ENCODE measurements at regions not wholly inside any gene's neighbourhood (a gene's known extent, or its start where the extent isn't known, plus 50 kb on each side); places are given as distances from the start of the nearest gene placed in this dataset.
"Not testable (repeated sequence)": the region's sequence is repeated elsewhere in the genome, so short reads cannot be mapped to it uniquely, and the experiment has no call there.

DNA sequence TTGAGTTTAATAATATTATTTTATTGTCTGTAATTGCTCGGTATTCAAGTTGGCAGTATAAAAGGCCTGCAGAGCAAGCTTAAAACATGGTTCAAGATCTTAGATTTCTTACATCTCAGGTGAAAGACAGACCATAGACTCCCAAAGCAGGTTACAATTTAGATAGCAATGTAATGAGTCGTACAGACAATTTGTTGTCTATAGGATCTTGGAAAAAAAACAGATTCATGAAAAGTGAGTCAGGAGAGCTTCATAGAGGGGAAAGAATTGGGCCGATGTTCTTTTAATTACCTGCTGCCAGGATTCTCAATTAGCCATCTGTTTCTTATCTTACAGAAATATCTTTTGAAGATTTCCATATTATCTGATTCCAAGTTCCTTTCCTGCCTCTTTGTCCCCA lies 111.5 kb upstream of the IKBKE start:
- H3K36me3 ChIP-seq (replicated peaks in 1 of 2; ENCODE audit: control insufficient read depth in 1 of 2, insufficient read depth in 2 of 2, low read length in 2 of 2); H3K27ac ChIP-seq (ENCODE audit: extremely low read length, insufficient read depth, low read length); intact Hi-C loops (cut with micrococcal nuclease; ENCODE audit: unreplicated experiment); H3K79me2 ChIP-seq (ENCODE audit: insufficient read depth, low read length); H3K4me2 ChIP-seq (ENCODE audit: low read depth, low read length); BruUV-seq (replicated peaks); H2AFZ ChIP-seq (ENCODE audit: low read length); H3K9me3 ChIP-seq (ENCODE audit: low read length); H3K4me3 ChIP-seq (replicated peaks in 1 of 3; ENCODE audit: insufficient read depth in 1 of 3, low read depth in 2 of 3, low read length in 3 of 3); DNase-seq (ENCODE audit: low spot score); ATAC-seq; H3K27me3 ChIP-seq (ENCODE audit: control insufficient read depth in 1 of 2, insufficient read depth in 2 of 2, low read length in 2 of 2); CTCF ChIA-PET (ENCODE audit: low intra/inter-chr PET ratio, low total read pairs); POLR2A ChIA-PET; H3K9ac ChIP-seq (ENCODE audit: insufficient read depth, low read depth, low read length); in situ Hi-C loops (cut with HindIII; ENCODE audit: extremely low pct_ligation_motif_present, low pct_unique_long_range_greater_than_20kb); H3K4me1 ChIP-seq (ENCODE audit: insufficient read depth, low read length); H4K20me1 ChIP-seq (ENCODE audit: insufficient read depth, low read length); FAIRE-seq: not testable (repeated sequence)
- WGBS (ENCODE audit: low lambda C conversion rate) = 92% methylated on average over 2 of the region's 3 CpGs

- DNase-seq (ENCODE audit: low spot score); intact Hi-C loops (cut with micrococcal nuclease; ENCODE audit: unreplicated experiment); H3K27ac ChIP-seq (ENCODE audit: extremely low read length, insufficient read depth, low read length); ATAC-seq; CTCF ChIA-PET (ENCODE audit: low intra/inter-chr PET ratio, low total read pairs); H3K27me3 ChIP-seq (ENCODE audit: control insufficient read depth in 1 of 2, insufficient read depth in 2 of 2, low read length in 2 of 2); H3K79me2 ChIP-seq (ENCODE audit: insufficient read depth, low read length); in situ Hi-C loops (cut with HindIII; ENCODE audit: extremely low pct_ligation_motif_present, low pct_unique_long_range_greater_than_20kb); H3K4me2 ChIP-seq (ENCODE audit: low read depth, low read length); POLR2A ChIA-PET; FAIRE-seq; BruUV-seq (replicated peaks); H3K9me3 ChIP-seq (ENCODE audit: low read length); H4K20me1 ChIP-seq (ENCODE audit: insufficient read depth, low read length); H3K36me3 ChIP-seq (replicated peaks in 1 of 2; ENCODE audit: control insufficient read depth in 1 of 2, insufficient read depth in 2 of 2, low read length in 2 of 2); H3K4me1 ChIP-seq (ENCODE audit: insufficient read depth, low read length); H3K4me3 ChIP-seq (replicated peaks in 1 of 3; ENCODE audit: insufficient read depth in 1 of 3, low read depth in 2 of 3, low read length in 3 of 3); H3K9ac ChIP-seq (ENCODE audit: insufficient read depth, low read depth, low read length); H2AFZ ChIP-seq (ENCODE audit: low read length): not testable (repeated sequence)
Measured at GRCh38 chr1:206359377-206359776, 110.9 kb upstream of the IKBKE start.

DNA sequence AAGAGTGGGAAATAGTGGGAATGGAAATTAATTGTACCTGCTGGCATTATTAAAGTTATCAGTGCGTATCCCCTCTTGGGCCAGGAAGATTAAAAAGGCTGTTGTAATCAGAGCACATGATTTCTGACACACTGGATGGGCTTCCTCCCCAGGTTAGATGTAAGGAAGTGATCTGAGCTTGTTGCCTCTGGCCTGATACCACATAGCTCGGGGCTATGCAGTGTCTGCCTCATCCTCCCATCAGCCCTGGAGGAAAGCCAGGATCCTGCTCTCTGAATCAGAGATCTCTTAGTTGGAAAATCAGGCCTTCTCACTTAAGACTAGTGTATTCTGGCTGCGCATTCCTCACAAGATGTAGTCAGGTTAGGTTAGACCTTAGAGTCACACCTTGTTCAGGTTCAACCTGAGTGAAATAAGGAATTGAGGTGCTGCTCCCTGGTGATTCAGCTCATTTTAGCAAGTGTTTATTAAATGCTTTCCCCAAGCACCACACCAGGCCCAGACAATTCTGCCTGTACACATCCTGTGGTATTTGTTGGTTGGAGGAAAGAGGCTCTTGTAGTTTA lies 108.2 kb upstream of the IKBKE start:
- H3K27ac ChIP-seq (ENCODE audit: extremely low read length, insufficient read depth, low read length); POLR2A ChIA-PET; H3K9me3 ChIP-seq (ENCODE audit: low read length); H4K20me1 ChIP-seq (ENCODE audit: insufficient read depth, low read length); DNase-seq (ENCODE audit: low spot score); H3K79me2 ChIP-seq (ENCODE audit: insufficient read depth, low read length); H3K36me3 ChIP-seq (replicated peaks in 1 of 2; ENCODE audit: control insufficient read depth in 1 of 2, insufficient read depth in 2 of 2, low read length in 2 of 2); intact Hi-C loops (cut with micrococcal nuclease; ENCODE audit: unreplicated experiment); H3K27me3 ChIP-seq (ENCODE audit: control insufficient read depth in 1 of 2, insufficient read depth in 2 of 2, low read length in 2 of 2); CTCF ChIA-PET (ENCODE audit: low intra/inter-chr PET ratio, low total read pairs); BruUV-seq (replicated peaks); FAIRE-seq; H3K4me2 ChIP-seq (ENCODE audit: low read depth, low read length); ATAC-seq; H3K4me3 ChIP-seq (replicated peaks in 1 of 3; ENCODE audit: insufficient read depth in 1 of 3, low read depth in 2 of 3, low read length in 3 of 3); H3K9ac ChIP-seq (ENCODE audit: insufficient read depth, low read depth, low read length); H2AFZ ChIP-seq (ENCODE audit: low read length); in situ Hi-C loops (cut with HindIII; ENCODE audit: extremely low pct_ligation_motif_present, low pct_unique_long_range_greater_than_20kb): not testable (repeated sequence)
- H3K4me1 ChIP-seq (ENCODE audit: insufficient read depth, low read length) = peaks cover 13% of the 10 kb centered on the region; the same call in 1 of the 2 replicates
- 100% methylated on average over 1 of the region's 3 CpGs for WGBS (ENCODE audit: low lambda C conversion rate)

- H3K4me3 ChIP-seq (replicated peaks in 1 of 3; ENCODE audit: insufficient read depth in 1 of 3, low read depth in 2 of 3, low read length in 3 of 3); DNase-seq (ENCODE audit: low spot score); ATAC-seq; in situ Hi-C loops (cut with HindIII; ENCODE audit: extremely low pct_ligation_motif_present, low pct_unique_long_range_greater_than_20kb); H3K36me3 ChIP-seq (replicated peaks in 1 of 2; ENCODE audit: control insufficient read depth in 1 of 2, insufficient read depth in 2 of 2, low read length in 2 of 2); H3K27me3 ChIP-seq (ENCODE audit: control insufficient read depth in 1 of 2, insufficient read depth in 2 of 2, low read length in 2 of 2); intact Hi-C loops (cut with micrococcal nuclease; ENCODE audit: unreplicated experiment); POLR2A ChIA-PET; H3K27ac ChIP-seq (ENCODE audit: extremely low read length, insufficient read depth, low read length); BruUV-seq (replicated peaks); H3K9ac ChIP-seq (ENCODE audit: insufficient read depth, low read depth, low read length); H2AFZ ChIP-seq (ENCODE audit: low read length); FAIRE-seq; H3K9me3 ChIP-seq (ENCODE audit: low read length); H3K79me2 ChIP-seq (ENCODE audit: insufficient read depth, low read length); H4K20me1 ChIP-seq (ENCODE audit: insufficient read depth, low read length); H3K4me2 ChIP-seq (ENCODE audit: low read depth, low read length); CTCF ChIA-PET (ENCODE audit: low intra/inter-chr PET ratio, low total read pairs): not testable (repeated sequence)
- 99% methylated on average over 3 of the region's 3 CpGs for WGBS (ENCODE audit: low lambda C conversion rate)
- H3K4me1 ChIP-seq (ENCODE audit: insufficient read depth, low read length) = peaks cover 13% of the 10 kb centered on the region; the same call in 1 of the 2 replicates
Measured at GRCh38 chr1:206362994-206363393, 107.3 kb upstream of the IKBKE start.

Measured in HepG2 (cell line).